22Rv1 (cell line): ENCODE measurements at regions not wholly inside any gene's neighbourhood (a gene's known extent, or its start where the extent isn't known, plus 50 kb on each side); places are given as distances from the start of the nearest gene placed in this dataset.

Source experiments
- CTCF ChIP-seq: fragments of 450-650 bp; IDR thresholded peaks from 2 replicates; pipeline ENCODE4 v1.5.1; 2017; ENCODE audit warnings: mild to moderate bottlenecking
- ZFX ChIP-seq: fragments of 450-650 bp; IDR thresholded peaks from 2 replicates; pipeline ENCODE4 v1.6.1; 2017; ENCODE audit warnings: antibody characterized with exemption, borderline replicate concordance

- no peak for TF ChIP-seq CTCF
- TF ChIP-seq ZFX: no peak
Observed at GRCh38 chr3:187946163-187946691, 201.0 kb upstream of the BCL6 start.
